H1 (cell line): ENCODE measurements at regions not wholly inside any gene's neighbourhood (a gene's known extent, or its start where the extent isn't known, plus 50 kb on each side); places are given as distances from the start of the nearest gene placed in this dataset.

Source experiments
- CTCF ChIA-PET: fragments of 300-600 bp; sonication (Branson Sonifier 250); formaldehyde crosslinking; loops from one replicate; lab custom pipeline; 2021; ENCODE audit not compliant: partially characterized antibody; lab: Charles Lee
- POLR2A ChIA-PET: fragments of 300-600 bp; sonication (Branson Sonifier 250); formaldehyde crosslinking; loops from one replicate; lab custom pipeline; 2021; ENCODE audit warnings: inconsistent platforms; ENCODE audit not compliant: partially characterized antibody; lab: Charles Lee
- DNase-seq, 2 experiments: peaks; one replicate each; pipeline versions ENCODE4 v3.0.0 to v3.0.0-alpha.2; 2010 to 2022; ENCODE audit warnings: low spot score in 2 of 2, low read depth in 1 of 2, mixed read lengths in 1 of 2
- FAIRE-seq: peaks from 2 replicates; lab custom pipeline; 2011; peaks lifted over from hg19 to GRCh38; lab: Jason Lieb, UNC
- H2AFZ ChIP-seq: 2 replicates; pipeline ENCODE4 v1.8.1; 2012; ENCODE audit warnings: low read length, inconsistent platforms
- H2AK5ac ChIP-seq: 2 replicates; pipeline ENCODE4 v1.6.1; 2013; ENCODE audit warnings: low read depth, low read length
- H2BK120ac ChIP-seq: replicated peaks from 2 replicates; pipeline ENCODE3; 2013; ENCODE audit warnings: low read depth, low read length, inconsistent platforms
- H2BK12ac ChIP-seq: 2 replicates; pipeline ENCODE4 v1.6.1; 2013; ENCODE audit warnings: low read depth, low read length
- H2BK15ac ChIP-seq: 2 replicates; pipeline ENCODE4 v1.6.1; 2013; ENCODE audit warnings: low read length
- H2BK20ac ChIP-seq: 2 replicates; pipeline ENCODE4 v1.6.1; 2013; ENCODE audit warnings: low read length
- H2BK5ac ChIP-seq: 2 replicates; pipeline ENCODE4 v1.6.1; 2013; ENCODE audit warnings: low read depth, low read length
- H3K14ac ChIP-seq: 2 replicates; pipeline ENCODE4 v1.6.1; 2013; ENCODE audit warnings: inconsistent platforms; ENCODE audit not compliant: insufficient read length
- H3K18ac ChIP-seq: 2 replicates; pipeline ENCODE4 v1.6.1; 2013; ENCODE audit warnings: low read length; ENCODE audit errors: extremely low read depth
- H3K23ac ChIP-seq: 2 replicates; pipeline ENCODE4 v1.6.1; 2013; ENCODE audit warnings: inconsistent platforms; ENCODE audit not compliant: insufficient read length
- H3K23me2 ChIP-seq: 2 replicates; pipeline ENCODE4 v1.6.1; 2013; ENCODE audit warnings: low read depth, low read length
- H3K27ac ChIP-seq: 2 replicates; pipeline ENCODE4 v1.6.1; 2011; ENCODE audit warnings: low read depth, low read length, inconsistent platforms
- H3K27me3 ChIP-seq, 4 experiments: replicated peaks in 1 of 4; 1 replicate in 1 of 4; 2 replicates in 3 of 4; pipeline versions ENCODE4 v1.6.1 to v1.8.1; 2011 to 2013; ENCODE audit warnings: low read length in 3 of 4, mild to moderate bottlenecking in 3 of 4, inconsistent platforms in 2 of 4, mixed read lengths in 2 of 4, moderate library complexity in 1 of 4; ENCODE audit not compliant: control insufficient read depth in 3 of 4, insufficient read depth in 3 of 4; ENCODE audit errors: extremely low read depth in 1 of 4
- H3K36me3 ChIP-seq, 4 experiments: 2 replicates each; pipeline versions ENCODE4 v1.6.1 to v1.8.1; 2011 to 2013; ENCODE audit warnings: mild to moderate bottlenecking in 4 of 4, low read length in 3 of 4, moderate library complexity in 2 of 4, control low read depth in 1 of 4, inconsistent platforms in 1 of 4; ENCODE audit not compliant: insufficient read depth in 4 of 4, control insufficient read depth in 2 of 4
- H3K4ac ChIP-seq: replicated peaks from 2 replicates; pipeline ENCODE3; 2013; ENCODE audit warnings: low read length, low read depth, mixed read lengths, inconsistent platforms; ENCODE audit not compliant: insufficient read length
- H3K4me1 ChIP-seq, 4 experiments: replicated peaks in 1 of 4; 1 replicate in 1 of 4; 2 replicates in 3 of 4; pipeline versions ENCODE4 v1.6.1 to v1.8.1; 2011 to 2013; ENCODE audit warnings: low read length in 3 of 4, inconsistent platforms in 2 of 4, mixed read lengths in 1 of 4; ENCODE audit not compliant: insufficient read depth in 4 of 4, control insufficient read depth in 3 of 4
- H3K4me2 ChIP-seq, 2 experiments: 2 replicates each; pipeline versions ENCODE4 v1.6.1 to v1.8.1; 2011 to 2013; ENCODE audit warnings: low read depth in 2 of 2, low read length in 2 of 2, control low read depth in 1 of 2, inconsistent platforms in 1 of 2, mild to moderate bottlenecking in 1 of 2; ENCODE audit not compliant: insufficient read depth in 1 of 2
- H3K4me3 ChIP-seq, 4 experiments: fragments of 200-600, 300-600 bp in 1 of 4; sonication (generic), shearing (Covaris generic), sonication (Bioruptor Twin) in 1 of 4; 2 replicates each; pipeline versions ENCODE4 v1.5.1 to v1.8.1; 2011 to 2016; ENCODE audit warnings: low read length in 4 of 4, low read depth in 3 of 4, control low read depth in 2 of 4, inconsistent platforms in 2 of 4, mild to moderate bottlenecking in 2 of 4, mixed read lengths in 1 of 4, moderate library complexity in 1 of 4; ENCODE audit not compliant: insufficient read depth in 2 of 4; ENCODE audit errors: extremely low read depth in 1 of 4
- H3K56ac ChIP-seq: replicated peaks from 2 replicates; pipeline ENCODE3; 2013; ENCODE audit warnings: low read depth, mild to moderate bottlenecking, mixed read lengths, low read length, inconsistent platforms; ENCODE audit not compliant: insufficient read length
- H3K79me1 ChIP-seq: 2 replicates; pipeline ENCODE4 v1.6.1; 2013; ENCODE audit warnings: low read depth, low read length, control low read depth
- H3K79me2 ChIP-seq, 2 experiments: 2 replicates each; pipeline versions ENCODE4 v1.6.1 to v1.8.1; 2012 to 2013; ENCODE audit warnings: low read length in 2 of 2, mild to moderate bottlenecking in 2 of 2, inconsistent platforms in 1 of 2; ENCODE audit not compliant: insufficient read depth in 2 of 2, control insufficient read depth in 1 of 2
- H3K9ac ChIP-seq, 4 experiments: replicated peaks in 1 of 4; 1 replicate in 1 of 4; 2 replicates in 3 of 4; pipeline versions ENCODE4 v1.6.1 to v1.8.1; 2011 to 2013; ENCODE audit warnings: low read depth in 3 of 4, low read length in 3 of 4, control low read depth in 2 of 4, mild to moderate bottlenecking in 2 of 4, moderate library complexity in 2 of 4, inconsistent platforms in 1 of 4; ENCODE audit errors: extremely low read depth in 1 of 4
- H3K9me3 ChIP-seq, 2 experiments: 2 replicates each; pipeline versions ENCODE4 v1.6.1 to v1.8.1; 2012 to 2013; ENCODE audit warnings: mild to moderate bottlenecking in 2 of 2, moderate library complexity in 2 of 2, control low read depth in 1 of 2, inconsistent platforms in 1 of 2, low read depth in 1 of 2, low read length in 1 of 2, mixed read lengths in 1 of 2; ENCODE audit not compliant: insufficient read depth in 2 of 2
- H4K20me1 ChIP-seq, 2 experiments: replicated peaks in 1 of 2; 2 replicates each; pipeline versions ENCODE3 to v1.8.1; 2011 to 2013; ENCODE audit warnings: inconsistent platforms in 2 of 2, low read length in 2 of 2, mild to moderate bottlenecking in 1 of 2; ENCODE audit not compliant: insufficient read depth in 2 of 2, control insufficient read depth in 1 of 2
- H4K5ac ChIP-seq: 2 replicates; pipeline ENCODE4 v1.6.1; 2013; ENCODE audit warnings: low read length, low read depth, mixed read lengths, inconsistent platforms; ENCODE audit not compliant: insufficient read length
- H4K8ac ChIP-seq: 2 replicates; pipeline ENCODE4 v1.8.0; 2013; ENCODE audit warnings: mild to moderate bottlenecking, moderate library complexity, low read length, inconsistent platforms; ENCODE audit not compliant: insufficient read depth; ENCODE audit errors: extremely low read depth
- H4K91ac ChIP-seq: replicated peaks from 2 replicates; pipeline ENCODE3; 2013; ENCODE audit warnings: low read length, mixed read lengths, inconsistent platforms; ENCODE audit not compliant: insufficient read length
- BACH1 ChIP-seq: IDR thresholded peaks from 2 replicates; pipeline ENCODE4 v1.6.1; 2012; ENCODE audit warnings: low read length, improper control_type of control experiment
- EGR1 ChIP-seq: IDR thresholded peaks from 2 replicates; pipeline ENCODE4 v1.6.1; 2011; ENCODE audit warnings: low read depth, low read length, borderline replicate concordance
- EZH2 ChIP-seq: fragments of 200-600 bp; sonication (generic); IDR thresholded peaks from 2 replicates; pipeline ENCODE4 v1.7.1; 2012; ENCODE audit warnings: low read depth, mild to moderate bottlenecking, moderate library complexity, low read length, inconsistent platforms; ENCODE audit not compliant: severe bottlenecking
- GABPA ChIP-seq: IDR thresholded peaks from 2 replicates; pipeline ENCODE4 v1.6.1; 2011; ENCODE audit warnings: mild to moderate bottlenecking, low read length, moderate library complexity, borderline replicate concordance; ENCODE audit not compliant: insufficient read depth
- GTF2F1 ChIP-seq: IDR thresholded peaks from 2 replicates; pipeline ENCODE4 v1.6.1; 2012; ENCODE audit warnings: low read depth, low read length, improper control_type of control experiment, borderline replicate concordance
- HDAC2 ChIP-seq, 2 experiments: fragments of 300-600 bp in 1 of 2; sonication (generic) in 1 of 2; IDR thresholded peaks; 2 replicates each; pipeline ENCODE4 v1.6.1; 2011 to 2012; ENCODE audit warnings: low read depth in 2 of 2, low read length in 2 of 2, mild to moderate bottlenecking in 2 of 2, moderate library complexity in 2 of 2, borderline replicate concordance in 1 of 2, inconsistent platforms in 1 of 2
- JUN ChIP-seq: IDR thresholded peaks from 2 replicates; pipeline ENCODE4 v1.6.1; 2011; ENCODE audit warnings: low read depth, mild to moderate bottlenecking, improper control_type of control experiment, low read length
- JUND ChIP-seq: IDR thresholded peaks from 2 replicates; pipeline ENCODE4 v1.6.1; 2011; ENCODE audit warnings: mild to moderate bottlenecking, improper control_type of control experiment, low read length
- KDM1A ChIP-seq: fragments of 200-600, 300-600 bp; sonication (generic); IDR thresholded peaks from 2 replicates; pipeline ENCODE4 v1.7.1; 2016; ENCODE audit warnings: mild to moderate bottlenecking, low read length, borderline replicate concordance
- PHF8 ChIP-seq: fragments of 200-600 bp; sonication (generic); conservative IDR thresholded peaks from 2 replicates; pipeline ENCODE4 v1.7.1; 2012; ENCODE audit warnings: low read depth, mild to moderate bottlenecking, inconsistent platforms, low read length, moderate library complexity
- POLR2A ChIP-seq, 2 experiments: IDR thresholded peaks; 1 replicate in 1 of 2; 2 replicates in 1 of 2; pipeline ENCODE4 v1.6.1; 2011; ENCODE audit warnings: low read depth in 2 of 2, low read length in 2 of 2, mild to moderate bottlenecking in 2 of 2; ENCODE audit errors: control extremely low read depth in 1 of 2
- RAD21 ChIP-seq, 2 experiments: IDR thresholded peaks in 1 of 2; conservative IDR thresholded peaks in 1 of 2; 2 replicates each; pipeline ENCODE4 v1.6.1; 2011; ENCODE audit warnings: low read depth in 2 of 2, low read length in 2 of 2, improper control_type of control experiment in 1 of 2, inconsistent platforms in 1 of 2, mild to moderate bottlenecking in 1 of 2, moderate library complexity in 1 of 2
- SIN3A ChIP-seq, 2 experiments: IDR thresholded peaks in 1 of 2; conservative IDR thresholded peaks in 1 of 2; 2 replicates each; pipeline ENCODE4 v1.6.1; 2011 to 2012; ENCODE audit warnings: low read length in 2 of 2, improper control_type of control experiment in 1 of 2, low read depth in 1 of 2, mild to moderate bottlenecking in 1 of 2
- SIRT6 ChIP-seq: IDR thresholded peaks from one replicate; pipeline ENCODE4 v1.7.1; 2012; ENCODE audit warnings: low read length, inconsistent platforms
- TAF7 ChIP-seq: optimal IDR thresholded peaks from 2 replicates; pipeline ENCODE3; 2011; ENCODE audit warnings: low read depth, mild to moderate bottlenecking, inconsistent platforms, low read length, moderate library complexity, borderline replicate concordance
- WGBS, 2 experiments: shearing (Covaris generic) in 1 of 2; methylation state at CpG; one replicate each; pipeline versions ENCODE4 v1.1.6 to v1.1.7; 2013 to 2015; ENCODE audit warnings: low lambda C conversion rate in 2 of 2, mixed read lengths in 2 of 2, inconsistent platforms in 1 of 2, low coverage in 1 of 2, missing lambda C conversion rate in 1 of 2; ENCODE audit not compliant: insufficient replicate concordance in 2 of 2, insufficient coverage in 1 of 2, insufficient read length in 1 of 2; ENCODE audit errors: extremely low coverage in 1 of 2, missing lambda C conversion rate in 1 of 2; 5-methylcytosine and 5-hydroxymethylcytosine counted together

- Histone ChIP-seq H4K91ac (no peak overlapping the region), H2BK15ac (no peak overlapping the region), H4K5ac (no peak overlapping the region), H3K14ac (no peak overlapping the region), H2BK12ac (no peak overlapping the region), H2AK5ac (no peak overlapping the region), H3K9ac (no peak overlapping the region), H3K4ac (no peak overlapping the region), H3K23me2 (no peaks in the 10 kb centered on the region; the same call in 1 of the 2 replicates), H3K4me2 (no peak overlapping the region), H3K4me1 (no peaks in the 10 kb centered on the region), H2BK20ac (no peak overlapping the region), H4K20me1 (peaks cover 0 to 2% of the 10 kb centered on the region in 2 experiments), H3K79me1 (no peaks in the 10 kb centered on the region), H3K4me3 (no peak overlapping the region), H2AFZ (no peak overlapping the region), H3K23ac (no peak overlapping the region), H3K27me3 (no peaks in the 10 kb centered on the region; a peak in 1 of 7 replicates), H3K27ac (no peak overlapping the region), H3K9me3 (no peaks in the 10 kb centered on the region), H3K18ac (no peak overlapping the region), H2BK5ac (no peak overlapping the region), H3K79me2 (no peaks in the 10 kb centered on the region), H3K36me3 (no peaks in the 10 kb centered on the region), H4K8ac (no peak overlapping the region), H2BK120ac (no peak overlapping the region), H3K56ac (no peak overlapping the region)
- DNase-seq (no peak), FAIRE-seq (no peak)
- ChIA-PET POLR2A (no interaction called here), CTCF (interaction anchor here (1.8 kb wide), 1 partner anchor 30 kb away, joined by 6 read pairs; no protein-coding TSS in a partner anchor)
- WGBS, 2 experiments, result 87% methylated on average over 10 of the region's 10 CpGs; no CpG with 5 or more reads in 1 of the 2 experiments
- TF ChIP-seq PHF8, result no peak
- TF ChIP-seq RAD21 (IDR thresholded peaks at IDR 0.05 in 1 of 2, conservative IDR thresholded peaks at IDR 0.05 in 1 of 2; ENCODE audit: low read depth in 2 of 2, low read length in 2 of 2), result no peak
- no peak for TF ChIP-seq BACH1
- no peak for TF ChIP-seq POLR2A (IDR thresholded peaks at IDR 0.05; ENCODE audit: control extremely low read depth in 1 of 2, low read depth in 2 of 2, low read length in 2 of 2)
- no peak for TF ChIP-seq SIN3A (conservative IDR thresholded peaks at IDR 0.05 in 1 of 2, IDR thresholded peaks at IDR 0.05 in 1 of 2; ENCODE audit: low read depth in 1 of 2, low read length in 2 of 2)
- no peak for TF ChIP-seq GTF2F1
- no peak for TF ChIP-seq EZH2
- TF ChIP-seq HDAC2 (IDR thresholded peaks at IDR 0.05; ENCODE audit: borderline replicate concordance in 1 of 2, low read depth in 2 of 2, low read length in 2 of 2), result no peak
- no peak for TF ChIP-seq GABPA
- no peak for TF ChIP-seq TAF7
- no peak for TF ChIP-seq JUN
- no peak for TF ChIP-seq SIRT6
- no peak for TF ChIP-seq JUND
- TF ChIP-seq KDM1A, result no peak
- no peak for TF ChIP-seq EGR1
Measured at GRCh38 chr22:48864748-48865147, 962.9 kb downstream of the BRD1 start.
